T-helper 2 cell treated with Interferon-gamma antibody and Interleukin-4, amounts not matched to agents 100 ng/mL and 5 ng/mL, for 36 hours (primary cell): ENCODE measurements at regions not wholly inside any gene's neighbourhood (a gene's known extent, or its start where the extent isn't known, plus 50 kb on each side); places are given as distances from the start of the nearest gene placed in this dataset.
"Not testable (repeated sequence)": the region's sequence is repeated elsewhere in the genome, so short reads cannot be mapped to it uniquely, and the experiment has no call there.

Experiments used
- intact Hi-C: fragments of 100-400 bp; cut with micrococcal nuclease; formaldehyde crosslinking; loops from one replicate; pipeline ENCODE4 v1.15.1; 2023

DNA sequence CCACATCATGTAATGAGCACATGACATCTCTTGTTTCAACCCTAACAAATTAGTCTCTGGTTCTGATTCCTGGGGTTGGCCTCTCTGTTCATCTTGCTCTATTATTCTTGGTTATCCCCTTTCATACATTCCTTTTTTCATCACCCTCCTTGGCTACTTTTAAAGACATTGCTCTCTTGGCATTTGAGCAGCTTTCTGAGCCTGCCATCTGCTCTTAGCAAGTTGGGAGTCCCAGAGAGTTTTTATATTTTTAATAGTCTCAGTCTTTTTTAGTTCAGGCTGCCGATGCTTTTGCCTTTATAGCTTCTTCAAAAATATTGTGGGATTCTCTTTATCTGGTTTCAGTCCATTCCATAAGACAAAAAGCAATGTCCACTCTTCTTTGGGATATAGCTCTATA, 1270.9 kb downstream of the ADGRL3 start:
- intact Hi-C loops: no loop called here

GRCh38 chr4:62470421-62470983, 1270.4 kb downstream of the ADGRL3 start:
- intact Hi-C loops: no loop called here

GRCh38 chr4:62470020-62470419, 1269.9 kb downstream of the ADGRL3 start:
- intact Hi-C loops: no loop called here

- intact Hi-C loops: no loop called here
Measured at GRCh38 chr4:62461961-62462360, 1261.8 kb downstream of the ADGRL3 start.

DNA sequence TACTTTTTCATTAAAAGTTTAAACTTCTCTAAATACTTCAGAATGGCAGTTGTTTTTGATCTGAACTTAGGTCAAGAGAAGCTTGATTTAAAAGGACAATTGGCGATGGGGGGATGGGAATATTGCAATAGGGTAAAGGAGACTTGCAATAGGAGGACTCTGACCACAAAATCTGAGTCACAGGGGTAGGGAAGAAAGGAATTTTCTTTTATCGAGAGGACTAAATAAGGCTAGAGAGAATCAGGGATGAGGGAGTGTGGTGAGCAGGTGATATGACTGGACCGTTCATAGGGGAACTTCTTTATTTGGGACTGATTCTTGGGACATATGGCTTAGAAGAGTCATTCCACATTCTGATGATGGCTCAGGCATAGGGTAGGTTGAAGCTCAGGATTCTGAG, 1260.2 kb downstream of the ADGRL3 start:
- intact Hi-C loops: no loop called here

- intact Hi-C loops: no loop called here
Measured at GRCh38 chr4:62457356-62457755, 1257.2 kb downstream of the ADGRL3 start.

DNA sequence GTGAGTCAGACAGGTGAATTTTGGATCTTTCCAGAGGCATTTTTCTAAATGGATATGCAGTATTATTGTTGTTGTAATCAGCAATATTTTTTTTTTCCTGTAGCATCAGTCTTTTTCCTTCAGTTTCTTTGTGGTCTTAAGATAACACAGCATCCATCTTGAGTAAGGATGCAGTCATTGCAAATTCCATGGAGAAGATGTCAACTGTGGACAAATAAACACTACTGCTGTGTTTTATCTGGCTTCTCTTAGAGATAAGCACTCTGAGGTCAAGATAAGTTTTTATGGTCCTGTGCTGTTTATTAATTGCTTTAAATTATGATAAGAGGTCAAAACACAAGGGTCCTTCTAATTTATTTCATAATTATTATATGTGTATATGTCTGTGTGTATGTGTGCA, 1255.7 kb downstream of the ADGRL3 start:
- intact Hi-C loops: no loop called here

DNA sequence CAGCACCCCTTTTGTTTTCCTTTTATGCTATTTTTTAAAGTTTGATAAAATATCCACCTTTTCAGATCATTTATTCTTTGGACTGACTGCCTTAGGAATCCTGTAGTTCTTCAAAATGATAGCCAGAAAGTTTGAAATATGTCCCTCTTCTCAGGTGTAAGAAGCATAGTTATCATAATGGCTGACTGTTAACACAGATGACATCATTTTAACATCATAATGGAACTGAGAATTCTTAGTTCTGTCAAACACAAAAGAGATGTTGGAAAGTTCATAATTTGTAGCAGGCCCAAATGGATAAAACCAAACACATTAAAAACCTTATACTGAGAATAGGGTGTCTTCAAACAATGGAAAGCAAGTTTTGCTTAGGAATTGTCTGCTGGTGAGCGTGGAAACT, 1254.4 kb downstream of the ADGRL3 start:
- intact Hi-C loops: no loop called here

- intact Hi-C loops: no loop called here
Measured at GRCh38 chr4:62450740-62451139, 1250.6 kb downstream of the ADGRL3 start.

DNA sequence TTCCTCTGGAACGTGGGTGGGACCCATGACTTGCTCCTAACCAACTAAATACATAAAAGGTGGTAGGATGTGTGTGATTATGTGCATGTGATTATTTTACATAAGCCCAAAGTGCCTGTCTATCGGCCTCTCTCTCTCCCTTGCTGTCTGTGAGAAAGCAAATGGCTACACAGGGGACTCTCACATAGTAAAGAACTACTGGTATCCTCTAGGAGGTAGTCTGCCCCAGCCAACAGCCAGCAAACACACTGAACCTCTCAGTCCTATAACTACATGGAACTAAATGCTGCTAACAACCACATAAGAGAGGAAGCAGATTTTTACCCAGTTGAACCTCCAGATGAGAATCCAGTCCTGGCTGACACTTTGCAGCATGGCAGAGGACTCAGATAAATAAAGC, 1249.4 kb downstream of the ADGRL3 start:
- intact Hi-C loops: no loop called here

- intact Hi-C loops: no loop called here
Measured at GRCh38 chr4:62448911-62449310, 1248.8 kb downstream of the ADGRL3 start.

- intact Hi-C loops: no loop called here
Measured at GRCh38 chr4:62439051-62439450, 1238.9 kb downstream of the ADGRL3 start.

DNA sequence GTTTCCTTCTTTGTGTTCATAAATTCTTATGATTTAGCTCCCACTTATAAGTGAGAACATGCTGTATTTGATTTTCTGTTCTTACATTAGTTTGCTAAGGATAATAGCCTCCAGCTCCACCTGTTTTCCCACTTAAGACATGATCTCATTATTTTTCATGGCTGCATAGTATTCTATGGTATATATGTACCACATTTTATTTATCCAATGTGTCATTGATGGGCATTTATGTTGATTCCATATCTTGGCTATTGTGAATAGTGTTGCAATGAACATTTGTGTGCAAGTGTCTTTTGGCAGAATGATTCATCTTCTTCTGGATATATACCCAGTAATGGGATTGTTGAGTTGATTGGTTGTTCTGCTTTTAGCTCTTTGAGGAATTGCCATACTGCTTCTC, 1234.8 kb downstream of the ADGRL3 start:
- intact Hi-C loops: no loop called here

DNA sequence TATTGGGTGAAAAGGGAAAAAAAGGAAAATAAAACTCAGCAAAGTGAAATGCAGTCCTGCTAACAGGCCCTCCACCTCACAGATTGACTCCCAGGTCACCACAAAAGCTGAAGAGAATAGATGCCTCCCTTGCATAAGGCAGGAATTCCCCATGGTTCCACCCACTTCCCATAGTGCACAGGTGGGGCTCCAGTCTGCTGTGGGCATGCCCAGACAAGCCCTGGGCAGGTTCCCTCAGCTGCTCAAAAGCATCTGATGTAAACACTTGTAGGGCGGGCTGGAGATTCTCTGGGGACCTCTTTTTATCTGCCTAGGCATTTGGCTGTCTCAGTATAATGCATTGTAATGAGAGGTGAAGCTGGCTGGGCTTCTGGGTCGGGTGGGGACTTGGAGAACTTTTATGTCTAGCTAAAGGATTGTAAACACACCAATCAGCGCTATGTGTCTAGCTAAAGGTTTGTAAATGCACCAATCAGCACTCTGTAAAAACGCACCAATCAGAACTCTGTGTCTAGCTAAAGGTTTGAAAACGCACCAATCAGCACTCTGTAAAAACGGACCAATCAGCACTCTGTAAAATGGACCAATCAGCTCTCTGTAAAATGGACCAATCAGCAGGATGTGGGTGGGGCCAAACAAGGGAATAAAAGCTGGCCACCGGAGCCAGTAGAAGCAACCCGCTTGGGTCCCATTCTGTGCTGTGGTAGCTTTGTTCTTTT, 1231.5 kb downstream of the ADGRL3 start:
- intact Hi-C loops: not testable (repeated sequence)

DNA sequence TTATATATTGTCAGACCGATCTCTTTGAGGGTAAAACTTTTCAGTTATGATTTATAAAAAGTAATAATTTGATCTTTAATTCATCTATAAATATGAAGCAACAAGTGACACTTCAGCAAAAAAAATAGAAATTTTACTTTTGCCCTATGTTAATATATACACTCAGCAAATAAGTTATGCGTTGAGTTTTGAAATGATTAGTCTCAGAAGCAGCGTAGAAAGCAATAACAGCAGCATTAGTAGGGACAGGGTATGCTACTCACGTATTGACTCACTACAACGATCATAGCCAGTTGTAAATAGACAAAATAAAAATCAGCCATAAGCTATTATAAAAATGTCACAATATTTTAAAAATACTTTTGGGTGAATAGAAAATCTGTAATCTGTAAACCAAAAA, 1229.2 kb downstream of the ADGRL3 start:
- intact Hi-C loops: no loop called here

GRCh38 chr4:62415256-62415655, 1215.1 kb downstream of the ADGRL3 start:
- intact Hi-C loops: no loop called here

DNA sequence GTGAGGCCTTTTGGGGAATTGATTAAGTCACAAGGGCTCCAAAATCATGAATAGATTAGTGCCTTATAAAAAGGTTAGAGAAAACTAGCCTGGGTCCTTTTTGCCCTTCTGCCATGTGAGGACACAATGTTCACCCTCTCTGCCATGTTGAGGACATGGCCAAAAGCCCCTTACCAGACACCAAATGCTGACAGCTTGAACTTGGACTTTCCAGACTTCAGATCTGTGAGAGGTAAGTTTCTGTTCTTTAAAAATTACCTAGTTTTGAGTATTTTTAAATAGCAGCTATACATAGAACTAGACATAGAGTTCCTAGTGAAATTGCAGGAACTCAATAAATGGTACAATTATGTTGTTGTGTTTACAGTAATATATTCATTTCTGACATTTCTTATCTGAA, 1214.4 kb downstream of the ADGRL3 start:
- intact Hi-C loops: no loop called here

GRCh38 chr4:62410371-62411003, 1210.4 kb downstream of the ADGRL3 start:
- intact Hi-C loops: no loop called here

DNA sequence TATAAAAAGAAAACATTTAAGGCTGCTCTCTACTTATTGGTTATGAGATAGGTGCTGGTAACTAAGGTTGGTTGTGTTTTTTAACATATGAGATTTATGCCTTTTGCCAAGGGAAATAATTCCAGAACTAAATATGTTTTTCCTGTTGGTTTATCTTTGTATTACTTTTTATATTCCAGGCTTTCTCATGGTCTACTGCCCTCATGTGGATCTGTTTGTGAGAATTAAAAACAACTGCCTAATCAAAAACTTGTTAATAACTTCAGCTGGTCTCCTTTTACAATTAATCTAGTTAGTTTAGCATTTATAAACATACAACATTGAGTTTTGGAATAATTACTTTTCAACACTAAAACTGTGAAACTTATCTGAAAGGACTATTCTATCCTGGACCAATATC, 1208.3 kb downstream of the ADGRL3 start:
- intact Hi-C loops: no loop called here

DNA sequence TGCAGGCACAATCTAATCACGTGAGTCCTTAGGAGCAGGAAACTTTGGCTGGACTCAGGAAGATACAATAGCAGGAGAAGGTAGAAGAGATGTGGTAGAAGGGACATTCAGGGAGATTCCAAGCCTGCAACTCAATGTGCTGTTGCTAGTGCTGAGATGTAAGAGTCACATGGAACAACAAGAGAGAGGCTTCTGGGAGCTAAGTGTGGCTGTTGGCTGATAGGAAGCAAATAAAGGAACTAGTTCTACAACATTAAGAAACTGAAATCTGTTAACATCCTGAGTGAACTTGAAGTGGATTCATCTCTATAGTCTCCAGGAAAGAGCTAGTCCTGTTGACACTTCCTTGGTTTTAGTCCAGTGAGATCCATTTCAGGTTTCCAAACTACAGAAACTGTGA, 1207.4 kb downstream of the ADGRL3 start:
- intact Hi-C loops: no loop called here

DNA sequence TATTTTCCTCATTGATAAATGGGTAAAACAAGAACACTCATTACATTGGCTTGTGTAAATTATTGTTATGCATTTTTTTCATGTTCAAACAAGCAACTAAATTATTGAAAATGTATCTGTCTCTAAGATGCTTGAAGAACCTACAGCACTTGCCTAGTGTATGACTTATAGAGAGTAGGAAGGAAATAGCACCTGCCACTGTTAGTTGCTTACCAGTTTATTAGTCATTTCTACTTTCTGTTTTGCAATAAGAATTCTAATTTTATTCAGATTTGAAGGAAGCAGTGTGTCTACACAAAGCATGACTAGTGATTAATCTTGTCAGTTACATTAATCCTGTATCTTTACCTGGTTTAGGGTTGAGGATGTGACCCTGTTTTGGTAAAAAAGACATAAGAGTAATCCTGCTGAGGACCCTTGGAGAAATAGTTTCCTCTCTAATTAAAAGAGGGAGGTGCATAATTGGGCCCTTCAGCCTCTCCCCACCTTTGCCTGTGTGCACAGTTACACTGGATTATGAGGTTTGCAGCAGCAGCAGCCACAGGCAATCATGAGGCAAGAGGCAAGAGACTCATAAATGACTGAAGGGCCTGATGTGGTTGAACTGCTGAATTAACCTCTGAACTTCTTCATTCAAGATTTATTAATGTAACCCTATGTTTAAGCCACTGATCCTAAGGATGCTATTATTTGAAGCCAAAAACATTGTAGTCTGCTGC, 1202.1 kb downstream of the ADGRL3 start:
- intact Hi-C loops: no loop called here

- intact Hi-C loops: no loop called here
Measured at GRCh38 chr4:62399242-62399641, 1199.1 kb downstream of the ADGRL3 start.
